ENCODE measurements at regions not wholly inside any gene's neighbourhood (a gene's known extent, or its start where the extent isn't known, plus 50 kb on each side); places are given as distances from the start of the nearest gene placed in this dataset.

- TF ChIP-seq TAF1 (IDR thresholded peaks at IDR 0.05; ENCODE audit: borderline replicate concordance, low read depth, low read length) = no peak
- TF ChIP-seq POLR2A (IDR thresholded peaks at IDR 0.05; ENCODE audit: low read depth, low read length) = no peak
- no peak for TF ChIP-seq POLR2AphosphoS5 (IDR thresholded peaks at IDR 0.05; ENCODE audit: low read depth, low read length)
Observed at GRCh38 chr6:146965110-146965689, 239.0 kb upstream of the STXBP5 start.

Measured in GM12892 (cell line).